Ectodermal cell (in vitro differentiated cells): ENCODE measurements at regions not wholly inside any gene's neighbourhood (a gene's known extent, or its start where the extent isn't known, plus 50 kb on each side); places are given as distances from the start of the nearest gene placed in this dataset.
A peak's percentile ranks its signal among the peaks of the same experiment; 100 is the strongest.

Source experiments
- H3K27ac ChIP-seq: 2 replicates; pipeline ENCODE4 v1.7.0; 2013; ENCODE audit warnings: mild to moderate bottlenecking, low read depth, low read length; ENCODE audit not compliant: insufficient read depth, poor library complexity, severe bottlenecking
- H3K27me3 ChIP-seq: 2 replicates; pipeline ENCODE4 v1.7.0; 2013; ENCODE audit warnings: mild to moderate bottlenecking, low read length; ENCODE audit not compliant: insufficient read depth, control insufficient read depth, poor library complexity, severe bottlenecking
- H3K36me3 ChIP-seq: one replicate; pipeline ENCODE4 v1.7.0; 2013; ENCODE audit warnings: low read length; ENCODE audit not compliant: control insufficient read depth, insufficient read depth
- H3K4me1 ChIP-seq: one replicate; pipeline ENCODE4 v1.7.0; 2013; ENCODE audit warnings: low read length; ENCODE audit not compliant: control insufficient read depth, insufficient read depth
- H3K4me3 ChIP-seq: 2 replicates; pipeline ENCODE4 v1.7.0; 2013; ENCODE audit warnings: low read depth, low read length, control low read depth; ENCODE audit not compliant: insufficient read depth
- H3K9me3 ChIP-seq: 2 replicates; pipeline ENCODE4 v1.7.0; 2013; ENCODE audit warnings: mild to moderate bottlenecking, low read length, moderate library complexity; ENCODE audit not compliant: control insufficient read depth
- WGBS, 2 experiments: methylation state at CpG; one replicate each; pipeline ENCODE4 v1.1.7; 2013; ENCODE audit warnings: missing lambda C conversion rate in 2 of 2; 5-methylcytosine and 5-hydroxymethylcytosine counted together

DNA sequence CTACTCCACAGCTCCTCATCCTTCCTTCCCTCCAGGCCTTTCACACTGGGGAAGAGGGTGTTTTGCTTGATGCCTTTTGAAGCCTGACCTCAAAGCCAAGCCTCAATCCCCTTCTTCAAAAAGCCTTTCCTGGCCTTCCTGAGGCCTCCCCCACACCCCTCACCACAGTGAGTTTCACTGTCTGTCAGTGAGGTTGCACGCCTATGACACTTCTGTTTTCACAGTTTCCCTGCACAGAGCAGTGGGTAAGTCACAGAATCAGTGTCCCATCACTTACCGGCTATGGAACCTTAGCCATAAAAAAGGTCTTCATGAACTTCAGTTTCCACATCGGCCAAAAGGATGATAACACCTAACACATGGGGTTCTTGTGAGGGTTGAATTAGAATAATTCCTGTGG lies 371.4 kb downstream of the UQCRFS1 start:
- Histone ChIP-seq H3K27ac (no peak overlapping the region), H3K4me3 (no peak overlapping the region), H3K4me1 (peaks cover 17% of the 10 kb centered on the region), H3K9me3 (no peaks in the 10 kb centered on the region), H3K27me3 (no peaks in the 10 kb centered on the region), H3K36me3 (no peaks in the 10 kb centered on the region)
- WGBS, 2 experiments, result 88 to 96% methylated on average over 3 of the region's 3 CpGs

DNA sequence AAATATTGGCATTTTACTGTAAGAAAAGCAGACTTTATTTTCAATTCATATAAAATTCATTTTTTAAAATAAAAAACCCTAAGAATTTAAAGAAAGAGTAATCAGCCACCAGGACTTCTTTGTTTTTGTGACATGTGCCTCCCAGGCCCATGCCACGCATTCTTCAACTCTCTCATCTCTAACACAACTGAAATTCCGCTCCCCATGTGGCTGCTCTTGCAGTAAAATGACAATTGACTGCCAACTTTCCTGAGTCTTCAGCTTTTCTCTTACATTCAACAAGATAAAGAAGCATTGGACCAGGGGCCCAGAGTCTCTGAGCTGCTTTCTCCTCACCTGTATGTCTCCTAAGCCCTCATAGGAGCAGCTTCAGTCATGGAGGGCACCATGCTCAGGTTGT lies 372.1 kb downstream of the UQCRFS1 start:
- Histone ChIP-seq H3K27me3 (no peaks in the 10 kb centered on the region), H3K4me3 (no peak overlapping the region), H3K9me3 (no peaks in the 10 kb centered on the region), H3K36me3 (no peaks in the 10 kb centered on the region), H3K4me1 (peaks cover 17% of the 10 kb centered on the region), H3K27ac (peak overlapping the region; percentile 75)
- WGBS, 2 experiments, result 66 to 73% methylated on average over 2 of the region's 2 CpGs

DNA sequence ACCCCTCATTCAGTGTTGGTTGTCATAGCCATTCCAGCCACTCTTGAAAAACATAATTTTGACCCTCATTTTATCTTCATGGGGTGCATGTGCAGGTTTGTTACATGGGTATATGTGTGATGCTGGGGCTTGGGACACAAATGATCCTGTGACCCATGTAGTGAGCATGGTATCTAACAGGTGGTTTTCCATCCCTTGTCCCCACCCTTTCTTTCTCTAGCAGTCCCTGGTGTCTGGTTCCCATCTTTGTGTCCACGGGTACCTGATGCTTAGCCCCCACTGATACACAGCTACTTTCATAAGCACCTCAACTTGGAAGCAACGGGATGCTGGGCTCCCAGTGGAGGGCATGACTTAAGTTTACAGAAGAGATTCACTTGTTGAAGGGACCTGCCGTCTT lies 373.5 kb downstream of the UQCRFS1 start:
- Histone ChIP-seq H3K27ac (no peak overlapping the region), H3K9me3 (no peaks in the 10 kb centered on the region), H3K27me3 (no peaks in the 10 kb centered on the region), H3K36me3 (no peaks in the 10 kb centered on the region), H3K4me1 (peaks cover 17% of the 10 kb centered on the region), H3K4me3 (no peak overlapping the region)
- WGBS, 2 experiments, result 89 to 91% methylated on average over 3 of the region's 3 CpGs

DNA sequence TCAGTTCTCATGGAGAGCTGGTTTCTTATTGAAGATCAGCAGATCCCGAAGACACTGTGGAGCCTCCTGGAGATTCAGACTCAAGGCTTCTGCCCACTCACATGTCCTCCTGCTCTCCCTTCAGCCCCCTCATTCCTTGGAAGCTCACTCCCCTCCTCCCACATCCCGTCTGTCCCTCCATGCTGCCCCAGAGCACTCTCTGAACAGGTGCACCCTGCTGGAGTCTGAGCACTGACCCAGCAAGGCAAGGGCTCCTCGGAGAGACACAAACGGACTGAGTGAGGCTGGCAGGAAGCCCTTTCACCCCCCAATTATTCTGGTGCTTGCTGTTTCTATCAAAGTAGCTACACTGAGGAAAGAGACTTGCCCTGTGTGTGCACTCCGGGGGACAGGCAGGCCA lies 374.0 kb downstream of the UQCRFS1 start:
- H3K9me3 ChIP-seq, result no peaks in the 10 kb centered on the region
- H3K27me3 ChIP-seq, result no peaks in the 10 kb centered on the region
- no peak overlapping the region for H3K4me3 ChIP-seq
- 57 to 64% methylated on average over 5 of the region's 5 CpGs for WGBS, 2 experiments
- H3K36me3 ChIP-seq, result no peaks in the 10 kb centered on the region
- no peak overlapping the region for H3K27ac ChIP-seq
- H3K4me1 ChIP-seq, result peaks cover 17% of the 10 kb centered on the region

DNA sequence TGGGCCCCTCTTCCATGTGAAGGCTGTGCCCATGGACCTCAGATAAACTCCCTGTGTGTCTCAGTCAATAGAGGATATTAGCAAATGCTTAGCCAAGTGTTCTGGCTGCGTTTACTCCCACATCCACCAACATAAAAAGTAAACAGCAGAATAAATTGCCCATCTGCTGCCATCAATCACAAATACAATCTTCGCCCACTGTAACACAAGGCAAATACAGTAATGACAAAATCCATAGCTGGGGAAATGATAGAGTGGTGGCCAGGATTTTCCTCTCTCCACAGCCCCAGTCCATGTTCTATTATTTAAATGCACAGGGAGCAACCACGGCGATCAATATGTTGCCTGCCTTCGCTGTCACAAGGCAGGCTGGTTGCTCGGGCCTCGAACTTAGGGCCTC lies 376.5 kb downstream of the UQCRFS1 start:
- peaks cover 13% of the 10 kb centered on the region for H3K4me1 ChIP-seq
- WGBS, 2 experiments, result 94 to 95% methylated on average over 7 of the region's 7 CpGs
- H3K27me3 ChIP-seq, result no peaks in the 10 kb centered on the region
- H3K4me3 ChIP-seq, result no peak overlapping the region
- no peaks in the 10 kb centered on the region for H3K36me3 ChIP-seq
- H3K9me3 ChIP-seq, result no peaks in the 10 kb centered on the region
- no peak overlapping the region for H3K27ac ChIP-seq

DNA sequence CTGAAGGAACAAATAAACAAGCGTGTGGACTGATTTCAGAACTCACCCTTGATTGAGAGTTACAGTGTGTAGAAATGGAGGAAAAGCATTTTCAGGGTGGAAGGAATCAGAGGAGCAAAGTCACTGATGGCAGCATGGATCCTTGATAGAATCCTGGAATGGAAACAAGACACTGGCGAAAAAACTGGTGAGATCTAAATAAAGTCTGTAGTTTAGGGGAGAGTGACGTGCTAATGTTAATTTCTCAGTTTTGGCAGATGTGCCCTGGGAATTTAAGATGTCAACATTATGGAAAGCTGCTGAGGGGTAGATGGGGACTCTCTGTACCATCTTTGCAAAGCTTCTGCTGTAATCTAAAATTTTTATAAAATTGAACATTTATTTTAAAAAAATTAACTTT lies 378.0 kb downstream of the UQCRFS1 start:
- Histone ChIP-seq H3K27ac (no peak overlapping the region), H3K4me3 (no peak overlapping the region), H3K36me3 (no peaks in the 10 kb centered on the region), H3K9me3 (no peaks in the 10 kb centered on the region), H3K4me1 (peaks cover 8% of the 10 kb centered on the region), H3K27me3 (no peaks in the 10 kb centered on the region)
- 78 to 82% methylated on average over 3 of the region's 3 CpGs for WGBS, 2 experiments

DNA sequence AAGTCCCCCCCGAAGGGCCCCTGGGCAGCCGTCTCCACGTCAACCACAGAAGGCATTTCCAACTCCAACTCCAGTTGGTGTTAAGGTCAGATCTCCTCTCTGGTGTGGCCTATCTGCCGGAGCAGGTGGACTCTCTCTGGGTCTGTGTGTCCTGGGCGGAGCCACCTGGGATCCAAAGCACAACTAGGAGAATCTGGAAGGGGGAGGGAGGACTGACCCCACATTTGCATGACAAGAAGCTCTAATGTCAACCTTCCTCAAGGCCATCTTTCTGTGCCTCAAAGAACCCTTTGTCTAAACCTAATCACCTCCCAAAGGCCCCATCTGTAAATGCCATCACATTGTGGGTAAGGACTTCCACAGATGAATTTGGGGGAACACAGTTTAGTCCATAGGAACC lies 381.5 kb downstream of the UQCRFS1 start:
- Histone ChIP-seq H3K4me1 (no peaks in the 10 kb centered on the region), H3K9me3 (no peaks in the 10 kb centered on the region), H3K27ac (no peak overlapping the region), H3K27me3 (no peaks in the 10 kb centered on the region), H3K4me3 (no peak overlapping the region), H3K36me3 (no peaks in the 10 kb centered on the region)
- 91 to 93% methylated on average over 5 of the region's 5 CpGs for WGBS, 2 experiments

DNA sequence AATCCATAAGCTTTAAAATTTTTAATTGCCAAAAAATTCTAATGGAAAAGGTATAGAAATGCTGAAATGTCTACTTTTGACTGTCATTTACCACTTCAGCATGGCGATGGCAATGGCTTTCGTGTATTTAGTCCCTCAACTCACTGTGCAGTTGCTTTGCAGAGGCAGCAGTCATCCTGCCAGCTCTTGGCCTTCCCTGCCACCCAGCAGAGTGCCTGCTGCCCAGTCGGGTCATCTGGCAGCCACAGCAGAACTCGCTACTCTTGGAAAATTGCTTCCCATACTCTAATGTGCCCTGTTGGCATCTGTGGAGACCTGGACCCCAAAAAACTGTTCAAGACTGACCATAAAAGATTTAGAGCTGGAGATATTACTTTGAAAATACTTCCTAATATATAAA lies 383.2 kb downstream of the UQCRFS1 start:
- no peaks in the 10 kb centered on the region for H3K36me3 ChIP-seq
- no peak overlapping the region for H3K27ac ChIP-seq
- WGBS, 2 experiments, result 81 to 85% methylated on average over 4 of the region's 4 CpGs
- no peaks in the 10 kb centered on the region for H3K27me3 ChIP-seq
- no peaks in the 10 kb centered on the region for H3K4me1 ChIP-seq
- no peak overlapping the region for H3K4me3 ChIP-seq
- no peaks in the 10 kb centered on the region for H3K9me3 ChIP-seq

DNA sequence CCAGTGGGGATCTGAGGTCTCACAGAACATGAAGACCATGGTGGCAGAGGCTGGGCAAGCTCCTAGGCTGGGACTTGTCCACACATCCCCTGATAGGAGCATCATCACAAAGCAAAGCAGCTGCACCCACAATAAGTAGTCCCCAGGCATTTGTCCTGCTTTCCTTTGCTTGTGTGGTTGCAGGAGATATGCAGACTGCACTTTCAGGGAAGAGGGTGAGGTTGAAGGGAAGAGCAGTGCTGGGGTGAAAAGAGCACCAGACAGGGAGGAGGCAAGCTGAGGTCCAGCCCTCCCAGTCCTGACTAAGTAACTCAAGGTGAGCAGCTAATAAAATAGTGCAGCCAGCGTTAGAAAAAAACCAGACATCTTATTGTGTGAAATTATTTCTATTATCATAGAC lies 383.6 kb downstream of the UQCRFS1 start:
- Histone ChIP-seq H3K9me3 (no peaks in the 10 kb centered on the region), H3K27me3 (no peaks in the 10 kb centered on the region), H3K27ac (no peak overlapping the region), H3K36me3 (no peaks in the 10 kb centered on the region), H3K4me3 (no peak overlapping the region), H3K4me1 (no peaks in the 10 kb centered on the region)
- WGBS, 2 experiments, result no CpG with 5 or more reads among the region's 1 CpG

DNA sequence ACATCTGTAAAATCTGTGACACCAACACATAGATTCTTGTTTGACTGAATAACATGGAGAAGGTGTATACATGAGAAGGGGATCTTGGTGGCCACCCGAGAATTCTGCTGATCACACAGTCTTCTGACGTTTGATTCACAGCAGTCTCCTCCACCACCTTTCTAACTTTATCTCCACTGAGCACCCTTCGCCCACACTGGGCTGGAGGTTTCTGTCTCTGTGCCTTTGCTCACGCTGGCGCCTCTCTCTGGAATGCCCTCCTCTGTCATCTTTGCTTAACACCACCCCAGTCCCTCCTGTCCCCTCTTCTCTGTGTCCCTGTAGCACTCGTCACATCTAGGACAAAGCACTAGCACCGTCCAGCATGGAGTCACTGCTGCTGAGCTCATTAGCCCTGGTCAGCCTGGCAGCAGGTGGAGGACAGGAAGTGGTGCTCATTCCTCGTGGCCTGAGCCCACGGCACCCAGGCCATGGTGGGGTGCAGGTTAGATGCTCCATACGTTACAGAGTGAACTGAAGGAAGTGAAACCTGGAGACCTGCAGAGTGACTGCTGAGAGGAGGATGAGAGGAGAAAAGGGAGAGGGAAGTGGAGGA lies 384.6 kb downstream of the UQCRFS1 start:
- 88 to 93% methylated on average over 10 of the region's 10 CpGs for WGBS, 2 experiments
- H3K27me3 ChIP-seq, result no peaks in the 10 kb centered on the region

DNA sequence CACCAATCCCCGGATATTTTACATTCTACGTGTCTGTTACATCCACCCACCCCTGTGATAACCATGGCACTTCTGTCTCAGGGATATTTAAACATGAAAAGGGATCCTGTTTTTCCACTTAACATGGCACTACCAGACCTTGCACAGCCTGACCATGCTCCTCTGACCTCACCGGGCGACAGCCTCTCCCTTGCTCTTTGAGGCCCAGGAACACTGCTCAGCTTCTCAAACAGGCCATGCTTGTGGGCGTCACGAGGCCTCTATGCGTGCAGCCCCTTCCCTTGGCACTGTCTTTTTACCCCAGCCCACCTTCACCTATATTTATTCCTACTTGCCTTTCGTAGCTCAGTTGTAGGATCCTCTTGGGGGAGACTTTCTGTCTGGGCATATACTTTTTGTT lies 385.6 kb downstream of the UQCRFS1 start:
- Histone ChIP-seq H3K27ac (no peak overlapping the region), H3K36me3 (no peaks in the 10 kb centered on the region), H3K9me3 (no peaks in the 10 kb centered on the region), H3K27me3 (no peaks in the 10 kb centered on the region), H3K4me3 (no peak overlapping the region), H3K4me1 (peaks cover 10% of the 10 kb centered on the region)
- WGBS, 2 experiments, result 96 to 97% methylated on average over 7 to 8 of the region's 8 CpGs

More for the DNA sequence above, 384.6 kb downstream of the UQCRFS1 start:
- Histone ChIP-seq H3K36me3 (no peaks in the 10 kb centered on the region), H3K4me3 (no peak overlapping the region), H3K9me3 (no peaks in the 10 kb centered on the region), H3K27ac (no peak overlapping the region), H3K4me1 (peaks cover 7% of the 10 kb centered on the region)
